ENCODE measurements at regions not wholly inside any gene's neighbourhood (a gene's known extent, or its start where the extent isn't known, plus 50 kb on each side); places are given as distances from the start of the nearest gene placed in this dataset.
A peak's percentile ranks its signal among the peaks of the same experiment; 100 is the strongest.

- Mint-ChIP-seq H3K36me3 (peaks cover 15% of the 10 kb centered on the region), H3K4me3 (no peak overlapping the region), H3K27me3 (ENCODE audit: low read depth) (no peaks in the 10 kb centered on the region), H3K4me1 (no peaks in the 10 kb centered on the region), H3K27ac (no peak overlapping the region), H3K9me3 (peaks cover 22% of the 10 kb centered on the region)
- no peak for DNase-seq (ENCODE audit: low spot score in 2 of 2, unreplicated experiment in 2 of 2)
- TF ChIP-seq, protein P1, sequence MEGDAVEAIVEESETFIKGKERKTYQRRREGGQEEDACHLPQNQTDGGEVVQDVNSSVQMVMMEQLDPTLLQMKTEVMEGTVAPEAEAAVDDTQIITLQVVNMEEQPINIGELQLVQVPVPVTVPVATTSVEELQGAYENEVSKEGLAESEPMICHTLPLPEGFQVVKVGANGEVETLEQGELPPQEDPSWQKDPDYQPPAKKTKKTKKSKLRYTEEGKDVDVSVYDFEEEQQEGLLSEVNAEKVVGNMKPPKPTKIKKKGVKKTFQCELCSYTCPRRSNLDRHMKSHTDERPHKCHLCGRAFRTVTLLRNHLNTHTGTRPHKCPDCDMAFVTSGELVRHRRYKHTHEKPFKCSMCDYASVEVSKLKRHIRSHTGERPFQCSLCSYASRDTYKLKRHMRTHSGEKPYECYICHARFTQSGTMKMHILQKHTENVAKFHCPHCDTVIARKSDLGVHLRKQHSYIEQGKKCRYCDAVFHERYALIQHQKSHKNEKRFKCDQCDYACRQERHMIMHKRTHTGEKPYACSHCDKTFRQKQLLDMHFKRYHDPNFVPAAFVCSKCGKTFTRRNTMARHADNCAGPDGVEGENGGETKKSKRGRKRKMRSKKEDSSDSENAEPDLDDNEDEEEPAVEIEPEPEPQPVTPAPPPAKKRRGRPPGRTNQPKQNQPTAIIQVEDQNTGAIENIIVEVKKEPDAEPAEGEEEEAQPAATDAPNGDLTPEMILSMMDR (IDR thresholded peaks at IDR 0.05; ENCODE audit: unreplicated experiment): no peak
These were observed 164.0 kb upstream of the HS3ST3A1 start for GRCh38 chr17:13765701-13766100.

DNA sequence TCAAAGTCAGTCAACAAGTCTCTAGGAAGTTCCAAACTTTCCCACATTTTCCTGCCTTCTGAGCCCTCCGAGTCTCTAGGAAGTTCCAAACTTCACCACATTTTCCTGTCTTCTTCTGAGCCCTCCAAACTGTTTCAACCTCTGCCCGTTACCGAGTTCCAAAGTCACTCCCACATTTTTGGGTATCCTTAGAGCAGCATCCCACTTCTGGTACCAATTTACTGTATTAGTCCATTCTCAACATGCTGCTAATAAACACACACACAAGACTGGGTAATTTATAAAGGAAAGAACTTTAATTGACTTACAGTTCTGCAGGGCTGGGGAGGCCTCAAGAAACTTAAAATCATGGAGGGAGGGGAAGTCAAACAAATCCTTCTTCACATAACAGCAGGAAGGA lies 169.0 kb upstream of the HS3ST3A1 start:
- no peak overlapping the region for H3K27ac Mint-ChIP-seq

GRCh38 chr17:13775450-13775849 lies 173.7 kb upstream of the HS3ST3A1 start:
- peaks cover 36% of the 10 kb centered on the region for H3K36me3 Mint-ChIP-seq
- TF ChIP-seq, protein P1 (IDR thresholded peaks at IDR 0.05; ENCODE audit: unreplicated experiment): no peak
- H3K9me3 Mint-ChIP-seq: peaks cover 48% of the 10 kb centered on the region

More for the DNA sequence above, 169.0 kb upstream of the HS3ST3A1 start:
- Mint-ChIP-seq H3K36me3 (peaks cover 36% of the 10 kb centered on the region), H3K27me3 (ENCODE audit: low read depth) (no peaks in the 10 kb centered on the region), H3K4me3 (no peak overlapping the region), H3K4me1 (peaks cover 8% of the 10 kb centered on the region), H3K9me3 (peaks cover 38% of the 10 kb centered on the region)
- no peak for DNase-seq (ENCODE audit: low spot score in 2 of 2, unreplicated experiment in 2 of 2)
- TF ChIP-seq, protein P1 (IDR thresholded peaks at IDR 0.05; ENCODE audit: unreplicated experiment): no peak

DNA sequence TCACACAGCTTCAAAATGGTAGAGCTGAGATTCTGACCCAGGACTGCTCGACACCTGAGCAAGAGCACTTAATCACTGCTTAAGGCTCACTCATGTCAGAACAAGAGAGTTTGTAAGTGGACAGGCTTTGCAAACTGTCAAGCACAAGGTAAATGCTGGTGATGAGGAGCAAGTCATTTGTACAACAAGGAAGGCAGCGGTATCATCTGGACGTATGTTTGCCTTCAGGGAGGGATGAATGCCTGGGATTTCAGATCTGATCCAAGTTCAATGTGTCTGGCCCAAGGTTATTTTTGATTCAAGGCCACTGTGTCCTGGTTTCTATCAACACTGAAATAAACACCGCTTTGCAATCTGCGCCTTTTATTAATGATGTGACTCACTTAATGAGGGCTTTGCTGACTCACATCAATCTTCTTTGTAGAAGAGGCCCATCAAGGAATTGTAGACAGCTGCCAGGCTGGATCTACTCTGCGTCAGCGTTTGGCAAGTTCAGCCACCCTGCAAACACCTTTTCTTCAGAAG lies 174.4 kb upstream of the HS3ST3A1 start:
- DNase-seq (ENCODE audit: low spot score in 2 of 2, unreplicated experiment in 2 of 2): no peak
- TF ChIP-seq, protein P1 (IDR thresholded peaks at IDR 0.05; ENCODE audit: unreplicated experiment): no peak
- H3K9me3 Mint-ChIP-seq: peaks cover 48% of the 10 kb centered on the region
- H3K4me1 Mint-ChIP-seq: peaks cover 23% of the 10 kb centered on the region
- H3K36me3 Mint-ChIP-seq: peaks cover 33% of the 10 kb centered on the region
- no peaks in the 10 kb centered on the region for H3K27me3 Mint-ChIP-seq (ENCODE audit: low read depth)
- H3K27ac Mint-ChIP-seq: peak overlapping the region; percentile 14
- no peak overlapping the region for H3K4me3 Mint-ChIP-seq

More at GRCh38 chr17:13775450-13775849, 173.7 kb upstream of the HS3ST3A1 start:
- no peak overlapping the region for H3K4me3 Mint-ChIP-seq
- DNase-seq (ENCODE audit: low spot score in 2 of 2, unreplicated experiment in 2 of 2): no peak
- peaks cover 23% of the 10 kb centered on the region for H3K4me1 Mint-ChIP-seq
- no peaks in the 10 kb centered on the region for H3K27me3 Mint-ChIP-seq (ENCODE audit: low read depth)
- H3K27ac Mint-ChIP-seq: no peak overlapping the region

DNA sequence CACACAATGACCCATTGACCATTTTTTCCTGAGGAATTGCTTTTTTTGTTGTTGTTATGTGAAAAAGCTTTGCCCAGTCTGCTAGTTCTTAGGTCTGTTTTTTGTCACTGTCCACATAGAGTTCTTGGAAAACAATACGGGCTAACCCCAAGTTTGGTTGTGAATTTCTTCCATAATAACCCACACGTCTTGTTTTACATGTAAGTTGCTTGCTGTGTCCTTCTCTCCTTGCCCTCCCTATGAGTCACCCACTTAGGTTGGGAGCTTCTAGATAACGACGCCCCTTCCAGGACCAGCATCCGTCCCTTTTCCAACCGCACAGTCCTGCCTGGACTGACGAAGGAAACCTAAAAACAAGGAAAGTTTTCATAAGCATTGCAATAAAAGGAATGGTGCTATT lies 175.3 kb upstream of the HS3ST3A1 start:
- Mint-ChIP-seq H3K4me1 (peaks cover 23% of the 10 kb centered on the region), H3K9me3 (peaks cover 47% of the 10 kb centered on the region), H3K4me3 (no peak overlapping the region), H3K27ac (peak overlapping the region; percentile 32), H3K36me3 (peaks cover 27% of the 10 kb centered on the region), H3K27me3 (ENCODE audit: low read depth) (no peaks in the 10 kb centered on the region)
- TF ChIP-seq, protein P1 (IDR thresholded peaks at IDR 0.05; ENCODE audit: unreplicated experiment): no peak
- no peak for DNase-seq (ENCODE audit: low spot score in 2 of 2, unreplicated experiment in 2 of 2)

Data from mesothelial cell of epicardium (in vitro differentiated cells).